ENCODE measurements at regions not wholly inside any gene's neighbourhood (a gene's known extent, or its start where the extent isn't known, plus 50 kb on each side); places are given as distances from the start of the nearest gene placed in this dataset.

- TF ChIP-seq POLR2A (IDR thresholded peaks at IDR 0.05) (no peak), CTCF (IDR thresholded peaks at IDR 0.05) (no peak)
Measured at GRCh38 chr16:54203851-54204505, 82.6 kb downstream of the IRX3 start.
